NB4 (cell line): ENCODE measurements at regions not wholly inside any gene's neighbourhood (a gene's known extent, or its start where the extent isn't known, plus 50 kb on each side); places are given as distances from the start of the nearest gene placed in this dataset.
A peak's percentile ranks its signal among the peaks of the same experiment; 100 is the strongest.

Experiments used
- DNase-seq: peaks from one replicate; pipeline ENCODE4 v3.0.0; 2010; ENCODE audit warnings: low read depth
- H3K4me3 ChIP-seq: one replicate; pipeline ENCODE4 v1.5.1; 2011; ENCODE audit warnings: mild to moderate bottlenecking, low read depth, low read length, moderate library complexity
- MYC ChIP-seq: IDR thresholded peaks from 2 replicates; pipeline ENCODE4 v1.6.1; 2011; ENCODE audit warnings: low read depth, low read length
- POLR2A ChIP-seq: IDR thresholded peaks from 2 replicates; pipeline ENCODE4 v1.6.1; 2011; ENCODE audit warnings: mild to moderate bottlenecking; ENCODE audit not compliant: insufficient read length; ENCODE audit errors: extremely low read depth
- TF ChIP-seq, protein P1 (sequence below): IDR thresholded peaks from 2 replicates; pipeline ENCODE4 v1.6.1; 2011; ENCODE audit warnings: low read depth, low read length
- TF ChIP-seq, protein P2 (sequence below): IDR thresholded peaks from one replicate; pipeline ENCODE4 v1.5.1; 2012; ENCODE audit warnings: low read depth, low read length

DNA sequence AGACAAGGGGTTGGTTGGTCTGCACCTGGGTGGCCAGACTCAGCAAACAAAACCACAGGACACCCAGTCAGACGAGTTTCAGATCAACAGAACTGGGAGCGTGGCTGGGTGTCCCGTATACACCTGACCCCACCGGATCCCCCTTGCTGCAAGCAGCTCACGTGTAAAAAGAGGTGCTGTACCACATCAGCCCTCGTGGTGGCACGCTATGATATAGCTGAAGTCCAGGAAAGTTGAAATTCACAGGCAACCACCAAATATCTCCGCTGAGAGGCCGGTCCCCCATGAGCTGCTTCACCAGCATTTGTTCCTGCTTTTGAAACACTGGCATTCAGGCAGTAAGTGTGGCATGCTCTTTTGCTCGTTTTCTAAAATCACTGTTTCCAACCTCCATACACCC is 92.3 kb downstream of the TUBA3C start:
- H3K4me3 ChIP-seq, result no peak overlapping the region
- TF ChIP-seq, protein P1, sequence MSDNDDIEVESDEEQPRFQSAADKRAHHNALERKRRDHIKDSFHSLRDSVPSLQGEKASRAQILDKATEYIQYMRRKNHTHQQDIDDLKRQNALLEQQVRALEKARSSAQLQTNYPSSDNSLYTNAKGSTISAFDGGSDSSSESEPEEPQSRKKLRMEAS, result peak; percentile 82
- TF ChIP-seq, protein P2, sequence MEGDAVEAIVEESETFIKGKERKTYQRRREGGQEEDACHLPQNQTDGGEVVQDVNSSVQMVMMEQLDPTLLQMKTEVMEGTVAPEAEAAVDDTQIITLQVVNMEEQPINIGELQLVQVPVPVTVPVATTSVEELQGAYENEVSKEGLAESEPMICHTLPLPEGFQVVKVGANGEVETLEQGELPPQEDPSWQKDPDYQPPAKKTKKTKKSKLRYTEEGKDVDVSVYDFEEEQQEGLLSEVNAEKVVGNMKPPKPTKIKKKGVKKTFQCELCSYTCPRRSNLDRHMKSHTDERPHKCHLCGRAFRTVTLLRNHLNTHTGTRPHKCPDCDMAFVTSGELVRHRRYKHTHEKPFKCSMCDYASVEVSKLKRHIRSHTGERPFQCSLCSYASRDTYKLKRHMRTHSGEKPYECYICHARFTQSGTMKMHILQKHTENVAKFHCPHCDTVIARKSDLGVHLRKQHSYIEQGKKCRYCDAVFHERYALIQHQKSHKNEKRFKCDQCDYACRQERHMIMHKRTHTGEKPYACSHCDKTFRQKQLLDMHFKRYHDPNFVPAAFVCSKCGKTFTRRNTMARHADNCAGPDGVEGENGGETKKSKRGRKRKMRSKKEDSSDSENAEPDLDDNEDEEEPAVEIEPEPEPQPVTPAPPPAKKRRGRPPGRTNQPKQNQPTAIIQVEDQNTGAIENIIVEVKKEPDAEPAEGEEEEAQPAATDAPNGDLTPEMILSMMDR, result peak; percentile 51
- TF ChIP-seq MYC (0 out of 2 replicates have a peak, but pooled peaks have one; percentile 6), POLR2A (no peak)
- peak; percentile 59 for DNase-seq

DNA sequence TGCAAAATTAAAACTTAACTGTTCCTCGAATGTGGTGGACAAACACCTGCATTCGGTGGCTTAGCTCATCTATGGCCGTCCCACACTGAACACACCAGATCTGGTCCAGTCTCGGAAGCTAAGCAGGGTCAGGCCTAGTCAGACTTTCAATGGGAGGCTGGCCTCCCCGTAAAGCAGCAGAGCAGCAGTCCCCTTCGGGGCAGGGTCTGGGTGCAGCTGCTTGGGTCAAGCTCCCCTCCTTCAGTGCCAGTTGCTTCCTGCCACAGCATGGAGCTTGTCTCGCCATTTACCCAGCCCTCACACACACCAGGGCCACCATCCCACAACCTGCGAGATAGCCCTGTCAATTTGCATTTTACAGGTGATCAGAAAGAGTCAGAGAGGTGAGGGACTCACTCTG is 93.2 kb downstream of the TUBA3C start:
- TF ChIP-seq, protein P2, result no peak
- TF ChIP-seq, protein P1, result no peak
- TF ChIP-seq POLR2A (no peak), MYC (no peak)
- H3K4me3 ChIP-seq, result no peak overlapping the region
- no peak for DNase-seq

DNA sequence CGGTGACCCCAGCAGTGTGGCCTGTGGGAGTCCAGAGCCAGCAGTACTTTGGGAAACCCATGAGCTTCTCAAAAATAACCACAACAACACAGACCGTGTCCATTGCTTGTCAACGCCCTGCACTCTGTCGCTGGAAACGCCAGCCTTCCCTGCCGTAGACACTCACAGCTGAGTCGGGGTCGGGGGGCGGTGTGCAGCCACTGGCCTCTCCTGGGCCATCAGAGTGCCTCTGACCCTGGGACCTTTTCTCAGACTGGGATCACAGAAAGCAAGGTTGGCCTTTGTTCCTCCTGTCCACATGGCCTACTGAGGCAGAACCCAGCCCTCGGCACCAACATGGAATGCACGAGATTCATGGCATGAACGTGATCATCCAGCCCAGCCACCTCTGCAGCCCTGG is 95.7 kb downstream of the TUBA3C start:
- H3K4me3 ChIP-seq, result no peak overlapping the region
- DNase-seq, result no peak
- TF ChIP-seq, protein P1, result no peak
- TF ChIP-seq, protein P2, result no peak
- no peak for TF ChIP-seq POLR2A
- TF ChIP-seq MYC, result no peak

DNA sequence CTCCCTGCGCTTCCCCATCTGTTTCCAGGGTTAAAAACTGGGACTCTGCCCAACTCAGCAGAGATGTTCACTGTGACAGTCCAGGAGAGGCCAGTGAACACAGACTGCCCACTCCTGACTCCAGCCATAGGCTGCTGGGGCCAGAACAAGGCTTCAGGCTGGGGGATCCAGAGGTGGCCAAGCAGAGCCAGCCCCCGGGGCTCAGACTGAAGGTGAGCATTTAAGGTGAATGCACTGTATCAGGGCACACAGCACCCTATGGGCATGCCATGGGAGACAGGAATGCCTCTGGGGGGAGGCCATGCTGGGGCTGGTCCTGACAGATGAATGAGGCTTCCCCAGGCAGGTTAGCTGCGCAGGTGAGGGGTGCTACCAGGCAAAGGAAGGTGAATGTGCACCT is 96.4 kb downstream of the TUBA3C start:
- TF ChIP-seq, protein P1, result no peak
- TF ChIP-seq POLR2A, result no peak
- TF ChIP-seq, protein P2, result no peak
- TF ChIP-seq MYC, result no peak
- no peak overlapping the region for H3K4me3 ChIP-seq
- no peak for DNase-seq

DNA sequence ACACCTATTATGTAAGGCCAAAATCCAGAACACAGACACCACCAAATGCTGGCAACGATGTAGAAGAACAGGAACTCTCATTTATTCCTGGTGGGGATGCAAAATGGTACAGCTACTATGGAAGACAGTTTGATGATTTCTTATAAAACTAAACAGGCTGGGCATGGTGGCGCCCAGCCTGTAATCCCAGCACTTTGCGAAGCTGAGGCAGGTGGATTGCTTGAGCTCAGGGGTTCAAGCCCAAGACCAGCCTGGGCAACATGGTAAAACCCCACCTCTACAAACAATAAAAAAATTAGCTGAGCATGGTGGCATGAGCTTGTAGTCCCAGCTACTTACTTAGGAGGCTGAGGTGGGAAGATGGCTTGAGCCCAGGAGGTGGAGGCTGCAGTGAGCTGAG is 98.3 kb downstream of the TUBA3C start:
- no peak overlapping the region for H3K4me3 ChIP-seq
- no peak for DNase-seq
- TF ChIP-seq, protein P1, result no peak
- TF ChIP-seq POLR2A (no peak), MYC (no peak)
- TF ChIP-seq, protein P2, result no peak

DNA sequence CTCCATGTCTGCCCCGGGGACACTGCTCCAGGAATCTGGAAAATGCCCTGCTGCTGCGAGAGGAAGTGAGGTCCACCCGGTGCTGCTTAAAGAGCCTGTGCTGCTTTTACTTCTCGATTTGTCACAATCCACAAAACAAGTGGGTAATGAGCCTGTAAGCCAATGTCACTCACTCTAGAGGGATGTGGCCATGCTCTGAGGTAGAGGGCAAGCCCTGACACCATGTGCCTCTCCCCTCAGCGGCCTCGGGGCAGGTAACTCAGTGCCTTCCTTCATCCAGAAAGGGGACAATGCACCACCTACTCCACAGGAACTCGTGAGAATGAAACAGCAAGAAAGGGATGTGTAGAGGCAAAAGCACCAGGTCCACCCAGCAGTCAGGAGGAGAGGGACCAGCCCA is 106.2 kb downstream of the TUBA3C start:
- H3K4me3 ChIP-seq, result no peak overlapping the region
- DNase-seq, result no peak
- TF ChIP-seq MYC, result no peak
- TF ChIP-seq, protein P2, result no peak
- TF ChIP-seq, protein P1, result no peak
- TF ChIP-seq POLR2A, result no peak
